ENCODE measurements at regions not wholly inside any gene's neighbourhood (a gene's known extent, or its start where the extent isn't known, plus 50 kb on each side); places are given as distances from the start of the nearest gene placed in this dataset.

DNA sequence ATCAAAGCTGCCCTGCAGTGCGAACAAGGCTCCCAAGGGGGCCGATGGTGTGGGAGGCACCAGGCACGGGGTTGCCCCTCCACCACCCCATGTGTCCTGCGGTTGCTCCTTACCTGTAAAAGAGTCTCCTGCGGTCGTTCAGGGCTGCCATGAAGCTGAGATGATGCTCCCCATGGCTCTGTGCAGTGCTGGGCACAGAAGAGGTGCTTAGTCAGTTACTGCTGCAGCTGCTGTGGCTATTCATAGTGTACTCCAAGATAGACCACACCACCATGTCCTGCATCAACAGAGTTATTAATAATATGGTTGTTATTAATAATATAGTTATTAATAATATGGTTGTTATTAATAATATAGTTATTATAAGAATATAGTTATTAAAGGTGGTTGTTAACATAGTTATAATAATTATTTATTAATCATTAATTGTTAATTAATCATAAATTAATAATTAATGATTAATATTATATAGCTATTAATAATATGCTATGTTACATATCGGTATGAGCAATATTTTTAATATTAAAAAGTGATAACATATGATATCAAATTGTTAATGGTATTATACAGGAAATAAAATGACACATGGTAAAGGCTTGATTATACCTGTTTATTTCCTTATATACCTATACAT is 97.0 kb upstream of the PFKP start:
- H3K36me3 ChIP-seq (ENCODE audit: control insufficient read depth, insufficient read depth, low read length), result no peaks in the 10 kb centered on the region
- no peak overlapping the region for H3K9ac ChIP-seq (ENCODE audit: low read length)
- H3K9me3 ChIP-seq (ENCODE audit: control insufficient read depth, insufficient read depth, low read depth, low read length), result peaks cover 2% of the 10 kb centered on the region; the same call in 1 of the 2 replicates

GRCh38 chr10:2968401-2969058 is 98.8 kb upstream of the PFKP start:
- Histone ChIP-seq H3K27ac (ENCODE audit: low read depth, low read length) (no peak overlapping the region), H3K4me3 (ENCODE audit: low read depth, low read length) (no peak overlapping the region), H3K36me3 (ENCODE audit: control insufficient read depth, insufficient read depth, low read length) (no peaks in the 10 kb centered on the region), H3K27me3 (ENCODE audit: control insufficient read depth, insufficient read depth, low read length) (no peaks in the 10 kb centered on the region), H3K4me1 (ENCODE audit: control insufficient read depth, insufficient read depth, low read length) (peaks cover 13% of the 10 kb centered on the region), H3K9me3 (ENCODE audit: control insufficient read depth, insufficient read depth, low read depth, low read length) (peaks cover 5% of the 10 kb centered on the region; the same call in 1 of the 2 replicates), H3K9ac (ENCODE audit: low read length) (no peak overlapping the region)

More for the DNA sequence above, 97.0 kb upstream of the PFKP start:
- Histone ChIP-seq H3K27me3 (ENCODE audit: control insufficient read depth, insufficient read depth, low read length) (no peaks in the 10 kb centered on the region), H3K4me3 (ENCODE audit: low read depth, low read length) (no peak overlapping the region), H3K27ac (ENCODE audit: low read depth, low read length) (no peak overlapping the region), H3K4me1 (ENCODE audit: control insufficient read depth, insufficient read depth, low read length) (peaks cover 5% of the 10 kb centered on the region; the same call in 1 of the 2 replicates)

- Histone ChIP-seq H3K4me1 (ENCODE audit: control insufficient read depth, insufficient read depth, low read length) (peaks cover 14% of the 10 kb centered on the region), H3K9me3 (ENCODE audit: control insufficient read depth, insufficient read depth, low read depth, low read length) (peaks cover 21% of the 10 kb centered on the region; the same call in 1 of the 2 replicates), H3K27ac (ENCODE audit: low read depth, low read length) (no peak overlapping the region), H3K36me3 (ENCODE audit: control insufficient read depth, insufficient read depth, low read length) (no peaks in the 10 kb centered on the region), H3K9ac (ENCODE audit: low read length) (no peak overlapping the region), H3K27me3 (ENCODE audit: control insufficient read depth, insufficient read depth, low read length) (no peaks in the 10 kb centered on the region), H3K4me3 (ENCODE audit: low read depth, low read length) (no peak overlapping the region)
These were observed 101.2 kb upstream of the PFKP start for GRCh38 chr10:2966134-2966533.

- no peak overlapping the region for H3K9ac ChIP-seq (ENCODE audit: low read length)
- H3K27ac ChIP-seq (ENCODE audit: low read depth, low read length), result peak overlapping the region; percentile 76; the same call in 1 of the 2 replicates
- H3K27me3 ChIP-seq (ENCODE audit: control insufficient read depth, insufficient read depth, low read length), result no peaks in the 10 kb centered on the region
- H3K4me3 ChIP-seq (ENCODE audit: low read depth, low read length), result peak overlapping the region; percentile 38
- H3K9me3 ChIP-seq (ENCODE audit: control insufficient read depth, insufficient read depth, low read depth, low read length), result peaks cover 26% of the 10 kb centered on the region
- H3K36me3 ChIP-seq (ENCODE audit: control insufficient read depth, insufficient read depth, low read length), result no peaks in the 10 kb centered on the region
- H3K4me1 ChIP-seq (ENCODE audit: control insufficient read depth, insufficient read depth, low read length), result peaks cover 14% of the 10 kb centered on the region
These were observed 102.6 kb upstream of the PFKP start for GRCh38 chr10:2964632-2965296.

GRCh38 chr10:2963889-2964631 is 103.3 kb upstream of the PFKP start:
- Histone ChIP-seq H3K9ac (ENCODE audit: low read length) (peak overlapping the region; percentile 10), H3K27ac (ENCODE audit: low read depth, low read length) (peak overlapping the region; percentile 76; the same call in 1 of the 2 replicates), H3K4me3 (ENCODE audit: low read depth, low read length) (peak overlapping the region; percentile 38), H3K36me3 (ENCODE audit: control insufficient read depth, insufficient read depth, low read length) (no peaks in the 10 kb centered on the region), H3K4me1 (ENCODE audit: control insufficient read depth, insufficient read depth, low read length) (peaks cover 14% of the 10 kb centered on the region), H3K9me3 (ENCODE audit: control insufficient read depth, insufficient read depth, low read depth, low read length) (peaks cover 26% of the 10 kb centered on the region), H3K27me3 (ENCODE audit: control insufficient read depth, insufficient read depth, low read length) (no peaks in the 10 kb centered on the region)

GRCh38 chr10:2962194-2962593 is 105.2 kb upstream of the PFKP start:
- no peak overlapping the region for H3K9ac ChIP-seq (ENCODE audit: low read length)
- H3K36me3 ChIP-seq (ENCODE audit: control insufficient read depth, insufficient read depth, low read length), result no peaks in the 10 kb centered on the region
- H3K27ac ChIP-seq (ENCODE audit: low read depth, low read length), result no peak overlapping the region
- peaks cover 14% of the 10 kb centered on the region for H3K4me1 ChIP-seq (ENCODE audit: control insufficient read depth, insufficient read depth, low read length)
- no peak overlapping the region for H3K4me3 ChIP-seq (ENCODE audit: low read depth, low read length)
- H3K9me3 ChIP-seq (ENCODE audit: control insufficient read depth, insufficient read depth, low read depth, low read length), result peaks cover 26% of the 10 kb centered on the region
- H3K27me3 ChIP-seq (ENCODE audit: control insufficient read depth, insufficient read depth, low read length), result no peaks in the 10 kb centered on the region

DNA sequence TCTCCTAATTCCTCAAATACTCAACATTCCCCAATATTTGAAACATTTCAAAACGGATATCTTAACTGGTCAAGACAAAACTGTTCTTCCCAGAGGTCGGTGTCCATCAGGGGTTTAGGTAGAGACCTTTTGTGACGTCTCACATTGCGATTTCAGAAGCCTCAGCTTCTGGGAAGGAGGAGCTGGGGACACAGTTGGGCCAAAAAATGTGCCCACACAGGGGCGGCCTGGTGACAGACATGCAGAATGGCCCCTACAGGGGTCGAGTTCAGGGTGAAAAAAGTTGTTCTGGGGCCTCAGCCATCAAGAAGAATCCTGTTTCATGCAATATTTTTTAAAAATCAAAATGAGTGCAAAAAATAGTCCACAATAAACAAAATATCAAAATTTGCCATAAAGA is 108.7 kb upstream of the PFKP start:
- Histone ChIP-seq H3K4me3 (ENCODE audit: low read depth, low read length) (no peak overlapping the region), H3K27ac (ENCODE audit: low read depth, low read length) (no peak overlapping the region), H3K9me3 (ENCODE audit: control insufficient read depth, insufficient read depth, low read depth, low read length) (peaks cover 21% of the 10 kb centered on the region), H3K9ac (ENCODE audit: low read length) (no peak overlapping the region), H3K27me3 (ENCODE audit: control insufficient read depth, insufficient read depth, low read length) (no peaks in the 10 kb centered on the region), H3K4me1 (ENCODE audit: control insufficient read depth, insufficient read depth, low read length) (peaks cover 4% of the 10 kb centered on the region), H3K36me3 (ENCODE audit: control insufficient read depth, insufficient read depth, low read length) (no peaks in the 10 kb centered on the region)

DNA sequence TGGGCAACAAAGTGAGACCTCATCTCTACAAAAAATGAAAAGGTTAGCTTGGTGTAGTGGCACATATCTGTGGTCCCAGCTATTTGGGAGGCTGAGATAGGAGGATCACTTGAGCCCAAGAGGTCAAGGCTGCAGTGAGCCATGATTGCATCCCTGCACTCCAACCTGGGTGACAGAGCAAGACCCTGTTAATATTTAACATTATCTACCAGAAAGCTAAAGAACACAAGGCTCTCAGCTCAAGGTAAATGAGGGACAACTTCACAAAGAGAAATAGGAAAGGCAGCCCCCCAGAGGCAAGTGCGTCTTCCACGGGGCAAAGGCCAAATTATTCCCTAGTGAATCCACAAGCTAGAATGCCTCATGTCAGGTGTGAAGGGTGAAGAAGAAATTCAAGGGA is 109.6 kb upstream of the PFKP start:
- Histone ChIP-seq H3K4me3 (ENCODE audit: low read depth, low read length) (no peak overlapping the region), H3K9me3 (ENCODE audit: control insufficient read depth, insufficient read depth, low read depth, low read length) (peaks cover 21% of the 10 kb centered on the region), H3K27ac (ENCODE audit: low read depth, low read length) (no peak overlapping the region), H3K4me1 (ENCODE audit: control insufficient read depth, insufficient read depth, low read length) (no peaks in the 10 kb centered on the region), H3K9ac (ENCODE audit: low read length) (no peak overlapping the region), H3K27me3 (ENCODE audit: control insufficient read depth, insufficient read depth, low read length) (no peaks in the 10 kb centered on the region), H3K36me3 (ENCODE audit: control insufficient read depth, insufficient read depth, low read length) (no peaks in the 10 kb centered on the region)

- no peak overlapping the region for H3K27ac ChIP-seq (ENCODE audit: low read depth, low read length)
- H3K4me3 ChIP-seq (ENCODE audit: low read depth, low read length), result no peak overlapping the region
- H3K9me3 ChIP-seq (ENCODE audit: control insufficient read depth, insufficient read depth, low read depth, low read length), result no peaks in the 10 kb centered on the region
- H3K9ac ChIP-seq (ENCODE audit: low read length), result no peak overlapping the region
- H3K27me3 ChIP-seq (ENCODE audit: control insufficient read depth, insufficient read depth, low read length), result no peaks in the 10 kb centered on the region
- H3K4me1 ChIP-seq (ENCODE audit: control insufficient read depth, insufficient read depth, low read length), result no peaks in the 10 kb centered on the region
- H3K36me3 ChIP-seq (ENCODE audit: control insufficient read depth, insufficient read depth, low read length), result no peaks in the 10 kb centered on the region
These were observed 112.3 kb upstream of the PFKP start for GRCh38 chr10:2955064-2955463.

- no peaks in the 10 kb centered on the region for H3K27me3 ChIP-seq (ENCODE audit: control insufficient read depth, insufficient read depth, low read length)
- no peak overlapping the region for H3K9ac ChIP-seq (ENCODE audit: low read length)
- no peaks in the 10 kb centered on the region for H3K4me1 ChIP-seq (ENCODE audit: control insufficient read depth, insufficient read depth, low read length)
- H3K27ac ChIP-seq (ENCODE audit: low read depth, low read length), result no peak overlapping the region
- H3K4me3 ChIP-seq (ENCODE audit: low read depth, low read length), result no peak overlapping the region
- no peaks in the 10 kb centered on the region for H3K36me3 ChIP-seq (ENCODE audit: control insufficient read depth, insufficient read depth, low read length)
- no peaks in the 10 kb centered on the region for H3K9me3 ChIP-seq (ENCODE audit: control insufficient read depth, insufficient read depth, low read depth, low read length)
These were observed 113.9 kb upstream of the PFKP start for GRCh38 chr10:2953495-2953894.

All from HUES6 (cell line).